ENCODE measurements at regions not wholly inside any gene's neighbourhood (a gene's known extent, or its start where the extent isn't known, plus 50 kb on each side); places are given as distances from the start of the nearest gene placed in this dataset.

GRCh38 chrX:39625810-39626209, 471.9 kb downstream of the BCOR start:
- TF ChIP-seq, protein P1, sequence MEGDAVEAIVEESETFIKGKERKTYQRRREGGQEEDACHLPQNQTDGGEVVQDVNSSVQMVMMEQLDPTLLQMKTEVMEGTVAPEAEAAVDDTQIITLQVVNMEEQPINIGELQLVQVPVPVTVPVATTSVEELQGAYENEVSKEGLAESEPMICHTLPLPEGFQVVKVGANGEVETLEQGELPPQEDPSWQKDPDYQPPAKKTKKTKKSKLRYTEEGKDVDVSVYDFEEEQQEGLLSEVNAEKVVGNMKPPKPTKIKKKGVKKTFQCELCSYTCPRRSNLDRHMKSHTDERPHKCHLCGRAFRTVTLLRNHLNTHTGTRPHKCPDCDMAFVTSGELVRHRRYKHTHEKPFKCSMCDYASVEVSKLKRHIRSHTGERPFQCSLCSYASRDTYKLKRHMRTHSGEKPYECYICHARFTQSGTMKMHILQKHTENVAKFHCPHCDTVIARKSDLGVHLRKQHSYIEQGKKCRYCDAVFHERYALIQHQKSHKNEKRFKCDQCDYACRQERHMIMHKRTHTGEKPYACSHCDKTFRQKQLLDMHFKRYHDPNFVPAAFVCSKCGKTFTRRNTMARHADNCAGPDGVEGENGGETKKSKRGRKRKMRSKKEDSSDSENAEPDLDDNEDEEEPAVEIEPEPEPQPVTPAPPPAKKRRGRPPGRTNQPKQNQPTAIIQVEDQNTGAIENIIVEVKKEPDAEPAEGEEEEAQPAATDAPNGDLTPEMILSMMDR (IDR thresholded peaks at IDR 0.05; ENCODE audit: low read depth, low read length) = no peak
- DNase-seq (ENCODE audit: extremely low read depth, low read depth) = no peak

- DNase-seq (ENCODE audit: extremely low read depth, low read depth) = no peak
- TF ChIP-seq, protein P1 (IDR thresholded peaks at IDR 0.05; ENCODE audit: low read depth, low read length) = no peak
Measured at GRCh38 chrX:39626749-39627148, 471.0 kb downstream of the BCOR start.

GRCh38 chrX:39627257-39627656, 470.5 kb downstream of the BCOR start:
- no peak for DNase-seq (ENCODE audit: extremely low read depth, low read depth)

DNA sequence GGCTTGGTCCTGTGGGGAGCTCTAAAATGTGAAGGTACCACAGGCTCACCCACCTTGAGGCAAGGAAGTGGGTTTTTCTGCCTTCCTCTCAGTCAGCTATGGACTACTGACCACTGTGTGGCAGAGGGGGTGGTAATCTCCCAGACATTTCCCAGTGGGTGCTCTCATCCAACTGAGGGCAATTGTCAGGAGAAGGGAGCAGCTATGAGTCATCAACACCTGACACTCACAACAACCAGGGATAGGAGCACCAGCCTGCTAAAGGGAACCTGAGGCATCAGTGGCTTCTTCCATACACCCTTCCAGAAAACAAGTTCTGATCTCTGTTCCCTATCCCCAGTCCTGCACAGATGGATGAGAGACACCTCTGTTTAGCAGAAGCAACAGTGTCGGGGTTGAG, 468.8 kb downstream of the BCOR start:
- no peak for DNase-seq (ENCODE audit: extremely low read depth, low read depth)
- TF ChIP-seq, protein P1 (IDR thresholded peaks at IDR 0.05; ENCODE audit: low read depth, low read length) = no peak

More at GRCh38 chrX:39627257-39627656, 470.5 kb downstream of the BCOR start:
- TF ChIP-seq, protein P1 (IDR thresholded peaks at IDR 0.05; ENCODE audit: low read depth, low read length) = no peak

DNA sequence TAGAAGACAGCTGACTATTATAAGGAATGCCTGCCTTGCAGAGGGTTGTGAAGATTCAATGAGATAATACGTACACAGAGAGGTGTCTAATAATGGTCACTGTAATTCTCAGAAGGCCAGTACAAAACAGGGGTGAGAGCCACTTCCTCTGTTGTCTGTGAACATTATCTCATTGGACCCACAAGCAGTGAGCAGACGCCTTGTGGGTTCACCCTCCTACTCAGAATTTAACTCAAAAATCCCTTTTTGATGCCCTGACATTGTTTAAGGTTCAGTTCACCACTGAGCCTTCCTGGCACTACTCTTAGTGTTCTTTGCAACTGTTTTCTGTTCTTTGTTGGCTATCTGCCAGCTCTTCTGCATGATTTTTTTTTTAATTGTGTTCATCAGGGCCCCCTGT, 467.4 kb downstream of the BCOR start:
- TF ChIP-seq, protein P1 (IDR thresholded peaks at IDR 0.05; ENCODE audit: low read depth, low read length) = no peak
- DNase-seq (ENCODE audit: extremely low read depth, low read depth) = no peak

DNA sequence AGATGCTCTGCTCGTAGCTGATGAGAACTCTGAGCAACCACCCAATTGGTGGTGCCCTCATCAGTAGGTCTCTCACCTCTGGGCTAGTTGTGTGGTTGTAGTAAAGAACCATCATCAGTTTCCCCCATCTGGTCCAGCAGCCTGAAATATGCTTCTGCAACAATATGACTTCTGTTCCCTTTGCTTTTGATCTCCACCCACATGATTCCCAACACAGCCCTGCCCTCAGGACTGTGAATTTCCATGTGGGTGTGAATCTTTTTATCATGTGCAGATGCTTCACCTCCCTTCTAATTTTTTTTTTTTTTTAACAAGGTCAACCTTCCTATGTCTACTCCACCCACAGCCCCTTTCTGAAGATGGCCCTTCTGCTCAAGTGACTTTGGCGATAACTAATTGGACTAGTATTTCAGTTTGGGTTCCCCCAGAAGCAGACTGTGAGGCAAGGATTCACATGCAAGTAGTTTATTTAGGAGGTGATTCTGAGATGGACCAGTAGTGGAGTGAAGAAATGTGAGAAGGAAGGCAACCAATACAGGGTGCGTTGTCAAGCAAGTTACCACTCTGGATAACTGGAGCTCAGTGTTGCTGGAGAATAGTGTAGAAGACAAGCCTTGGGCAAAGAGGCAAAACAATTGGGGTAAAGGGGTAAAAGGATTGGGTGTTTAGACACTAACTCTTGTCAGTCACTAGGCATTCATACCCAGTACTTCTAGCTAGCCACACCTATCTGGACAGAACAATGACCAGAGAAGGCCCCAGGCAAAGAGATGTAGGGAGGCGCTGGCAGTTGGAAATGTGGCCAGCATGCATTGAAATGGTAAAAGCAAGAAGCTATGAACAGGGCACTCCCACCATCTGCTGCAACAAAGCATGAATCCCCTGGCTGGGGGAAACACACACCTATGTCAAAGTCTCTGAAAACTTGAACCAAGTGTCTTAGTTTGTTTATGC, 466.2 kb downstream of the BCOR start:
- no peak for DNase-seq (ENCODE audit: extremely low read depth, low read depth)
- TF ChIP-seq, protein P1 (IDR thresholded peaks at IDR 0.05; ENCODE audit: low read depth, low read length) = no peak

GRCh38 chrX:39633293-39633692, 464.5 kb downstream of the BCOR start:
- DNase-seq (ENCODE audit: extremely low read depth, low read depth) = no peak
- TF ChIP-seq, protein P1 (IDR thresholded peaks at IDR 0.05; ENCODE audit: low read depth, low read length) = no peak

Data from AG09319 (cell line).